SU-DHL-6 (cell line): ENCODE measurements at regions not wholly inside any gene's neighbourhood (a gene's known extent, or its start where the extent isn't known, plus 50 kb on each side); places are given as distances from the start of the nearest gene placed in this dataset.

Experiments
- H2AFZ ChIP-seq: fragments of 200-600 bp; sonication (generic); 2 replicates; pipeline ENCODE4 v1.6.1; 2014; ENCODE audit warnings: low read depth, mild to moderate bottlenecking, moderate library complexity, mixed read lengths, antibody characterized with exemption, low read length; ENCODE audit not compliant: severe bottlenecking
- H3F3A ChIP-seq: fragments of 200-600 bp; shearing (Covaris generic); 2 replicates; pipeline ENCODE4 v1.6.0; 2016; ENCODE audit warnings: antibody characterized with exemption, mild to moderate bottlenecking; ENCODE audit not compliant: insufficient read depth
- H3K27ac ChIP-seq: fragments of 200-600 bp; sonication (generic); 2 replicates; pipeline ENCODE4 v1.5.1; 2016; ENCODE audit warnings: low read depth, mild to moderate bottlenecking, low read length, moderate library complexity, mixed read lengths
- H3K27me3 ChIP-seq: fragments of 200-600 bp; sonication (generic), shearing (Covaris generic); 2 replicates; pipeline ENCODE4 v1.6.0; 2014; ENCODE audit warnings: mild to moderate bottlenecking, low read length
- H3K36me3 ChIP-seq: fragments of 200-600 bp; sonication (generic); 2 replicates; pipeline ENCODE4 v1.6.1; 2014; ENCODE audit warnings: mild to moderate bottlenecking, low read length, mixed read lengths
- H3K4me2 ChIP-seq: fragments of 300-600, 200-600 bp; shearing (Covaris generic), sonication (generic); 2 replicates; pipeline ENCODE4 v1.6.0; 2014; ENCODE audit warnings: low read length, low read depth, mild to moderate bottlenecking; ENCODE audit not compliant: poor library complexity, severe bottlenecking
- H3K4me3 ChIP-seq: fragments of 200-600 bp; sonication (generic); 2 replicates; pipeline ENCODE4 v1.5.1; 2014; ENCODE audit warnings: antibody characterized with exemption, low read length, mild to moderate bottlenecking, mixed read lengths; ENCODE audit not compliant: insufficient read depth, poor library complexity, severe bottlenecking
- H3K79me2 ChIP-seq: fragments of 200-600 bp; sonication (generic); 2 replicates; pipeline ENCODE4 v1.6.1; 2014; ENCODE audit warnings: mild to moderate bottlenecking, low read length, moderate library complexity; ENCODE audit not compliant: insufficient read depth
- H3K9ac ChIP-seq: fragments of 200-600 bp; sonication (generic); 2 replicates; pipeline ENCODE4 v1.7.0; 2014; ENCODE audit warnings: mild to moderate bottlenecking, low read length
- H3K9me2 ChIP-seq: fragments of 200-600 bp; sonication (generic); replicated peaks from 2 replicates; pipeline ENCODE4 v1.6.1; 2014; ENCODE audit warnings: low read length; ENCODE audit not compliant: insufficient read depth
- H3K9me3 ChIP-seq: fragments of 200-600 bp; sonication (generic); 2 replicates; pipeline ENCODE4 v1.6.1; 2014; ENCODE audit warnings: low read length, mixed read lengths; ENCODE audit not compliant: insufficient read depth
- H4K20me1 ChIP-seq: fragments of 200-600 bp; sonication (generic); 2 replicates; pipeline ENCODE4 v1.6.1; 2014; ENCODE audit warnings: low read depth, mild to moderate bottlenecking, antibody characterized with exemption, low read length, moderate library complexity, mixed read lengths
- CTCF ChIP-seq: fragments of 200-600 bp; sonication (generic); IDR thresholded peaks from one replicate; pipeline ENCODE4 v1.5.1; 2017; ENCODE audit warnings: antibody characterized with exemption, mild to moderate bottlenecking, low read length, moderate library complexity; ENCODE audit not compliant: insufficient read depth, poor library complexity, severe bottlenecking
- EZH2phosphoT487 ChIP-seq: fragments of 200-600 bp; sonication (generic), shearing (Covaris generic); conservative IDR thresholded peaks from 2 replicates; pipeline ENCODE4 v1.6.1; 2018; ENCODE audit warnings: mild to moderate bottlenecking, antibody characterized with exemption, low read length, moderate library complexity, mixed read lengths

GRCh38 chr20:48212806-48213509, 427.7 kb upstream of the SULF2 start:
- H3K9me2 ChIP-seq, result no peaks in the 10 kb centered on the region
- no peak overlapping the region for H3K27ac ChIP-seq
- no peak overlapping the region for H3K4me2 ChIP-seq
- H2AFZ ChIP-seq, result no peak overlapping the region
- no peaks in the 10 kb centered on the region for H3K9me3 ChIP-seq
- H3K27me3 ChIP-seq, result no peaks in the 10 kb centered on the region
- no peaks in the 10 kb centered on the region for H3K36me3 ChIP-seq
- no peaks in the 10 kb centered on the region for H3F3A ChIP-seq
- no peaks in the 10 kb centered on the region for H4K20me1 ChIP-seq
- TF ChIP-seq EZH2phosphoT487 (no peak), CTCF (no peak)
- no peaks in the 10 kb centered on the region for H3K79me2 ChIP-seq
- no peak overlapping the region for H3K9ac ChIP-seq
- no peak overlapping the region for H3K4me3 ChIP-seq

GRCh38 chr20:48211847-48212246, 426.6 kb upstream of the SULF2 start:
- TF ChIP-seq EZH2phosphoT487 (no peak), CTCF (no peak)
- no peaks in the 10 kb centered on the region for H3F3A ChIP-seq
- H3K9me3 ChIP-seq, result no peaks in the 10 kb centered on the region
- H3K9ac ChIP-seq, result no peak overlapping the region
- H3K79me2 ChIP-seq, result no peaks in the 10 kb centered on the region
- H3K4me2 ChIP-seq, result no peak overlapping the region
- no peak overlapping the region for H3K27ac ChIP-seq
- no peak overlapping the region for H3K4me3 ChIP-seq
- no peak overlapping the region for H2AFZ ChIP-seq
- H3K9me2 ChIP-seq, result no peaks in the 10 kb centered on the region
- no peaks in the 10 kb centered on the region for H3K27me3 ChIP-seq
- H3K36me3 ChIP-seq, result no peaks in the 10 kb centered on the region
- no peaks in the 10 kb centered on the region for H4K20me1 ChIP-seq

DNA sequence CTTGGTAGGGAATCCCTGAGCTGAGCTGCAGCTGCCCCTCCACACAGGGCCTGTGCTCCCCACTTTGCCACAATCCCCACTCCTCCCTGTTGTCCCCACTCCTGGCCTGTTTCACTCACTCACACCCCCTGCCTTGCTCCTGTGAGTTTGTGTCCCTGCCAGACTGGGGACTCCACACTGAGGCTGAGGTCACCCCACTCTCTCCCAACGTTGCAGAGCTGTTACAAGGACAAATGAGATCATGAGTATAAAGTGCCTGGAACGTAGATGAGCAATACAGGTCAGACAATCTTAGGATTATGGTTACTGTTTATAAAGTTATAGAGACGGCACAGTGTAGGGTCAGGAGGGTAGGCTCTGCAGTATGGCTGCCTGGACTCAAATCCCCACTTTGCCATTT, 426.0 kb upstream of the SULF2 start:
- H3K9ac ChIP-seq, result no peak overlapping the region
- H4K20me1 ChIP-seq, result no peaks in the 10 kb centered on the region
- H3K4me2 ChIP-seq, result no peak overlapping the region
- H3K36me3 ChIP-seq, result no peaks in the 10 kb centered on the region
- no peak overlapping the region for H3K27ac ChIP-seq
- H3K9me3 ChIP-seq, result no peaks in the 10 kb centered on the region
- no peaks in the 10 kb centered on the region for H3K27me3 ChIP-seq
- no peak for TF ChIP-seq CTCF
- no peak for TF ChIP-seq EZH2phosphoT487
- H3K79me2 ChIP-seq, result no peaks in the 10 kb centered on the region
- no peak overlapping the region for H3K4me3 ChIP-seq
- no peaks in the 10 kb centered on the region for H3F3A ChIP-seq
- no peaks in the 10 kb centered on the region for H3K9me2 ChIP-seq
- no peak overlapping the region for H2AFZ ChIP-seq
